ENCODE measurements at regions not wholly inside any gene's neighbourhood (a gene's known extent, or its start where the extent isn't known, plus 50 kb on each side); places are given as distances from the start of the nearest gene placed in this dataset.

GRCh38 chr4:22237155-22237751 is 278.6 kb downstream of the ADGRA3 start:
- Mint-ChIP-seq H3K36me3 (ENCODE audit: low read depth, unreplicated experiment) (no peaks in the 10 kb centered on the region), H3K4me3 (ENCODE audit: unreplicated experiment) (no peak overlapping the region), H3K27me3 (ENCODE audit: unreplicated experiment) (peaks cover 2% of the 10 kb centered on the region), H3K9me3 (ENCODE audit: unreplicated experiment) (no peaks in the 10 kb centered on the region), H3K27ac (ENCODE audit: unreplicated experiment) (no peak overlapping the region), H3K4me1 (ENCODE audit: unreplicated experiment) (peaks cover 12% of the 10 kb centered on the region)
- DNase-seq (ENCODE audit: low spot score) = peak; percentile 69
- TF ChIP-seq CTCF (IDR thresholded peaks at IDR 0.05; ENCODE audit: unreplicated experiment) = peak; percentile 83

- Mint-ChIP-seq H3K27ac (ENCODE audit: unreplicated experiment) (no peak overlapping the region), H3K4me3 (ENCODE audit: unreplicated experiment) (no peak overlapping the region)
- no peak for TF ChIP-seq CTCF (IDR thresholded peaks at IDR 0.05; ENCODE audit: unreplicated experiment)
Observed at GRCh38 chr4:22235698-22236097, 280.2 kb downstream of the ADGRA3 start.

GRCh38 chr4:22233230-22233629 is 282.6 kb downstream of the ADGRA3 start:
- H3K27me3 Mint-ChIP-seq (ENCODE audit: unreplicated experiment) = no peaks in the 10 kb centered on the region
- H3K27ac Mint-ChIP-seq (ENCODE audit: unreplicated experiment) = no peak overlapping the region
- H3K9me3 Mint-ChIP-seq (ENCODE audit: unreplicated experiment) = no peaks in the 10 kb centered on the region
- DNase-seq (ENCODE audit: low spot score) = no peak
- peaks cover 8% of the 10 kb centered on the region for H3K4me1 Mint-ChIP-seq (ENCODE audit: unreplicated experiment)
- no peak for TF ChIP-seq CTCF (IDR thresholded peaks at IDR 0.05; ENCODE audit: unreplicated experiment)
- H3K36me3 Mint-ChIP-seq (ENCODE audit: low read depth, unreplicated experiment) = no peaks in the 10 kb centered on the region
- no peak overlapping the region for H3K4me3 Mint-ChIP-seq (ENCODE audit: unreplicated experiment)

More at GRCh38 chr4:22235698-22236097, 280.2 kb downstream of the ADGRA3 start:
- no peak for DNase-seq (ENCODE audit: low spot score)
- Mint-ChIP-seq H3K36me3 (ENCODE audit: low read depth, unreplicated experiment) (no peaks in the 10 kb centered on the region), H3K27me3 (ENCODE audit: unreplicated experiment) (peaks cover 2% of the 10 kb centered on the region), H3K9me3 (ENCODE audit: unreplicated experiment) (no peaks in the 10 kb centered on the region), H3K4me1 (ENCODE audit: unreplicated experiment) (peaks cover 12% of the 10 kb centered on the region)

GRCh38 chr4:22220965-22221364 is 272.4 kb upstream of the KCNIP4 start:
- no peak for DNase-seq (ENCODE audit: low spot score)
- no peaks in the 10 kb centered on the region for H3K9me3 Mint-ChIP-seq (ENCODE audit: unreplicated experiment)
- H3K36me3 Mint-ChIP-seq (ENCODE audit: low read depth, unreplicated experiment) = no peaks in the 10 kb centered on the region
- no peaks in the 10 kb centered on the region for H3K4me1 Mint-ChIP-seq (ENCODE audit: unreplicated experiment)
- no peak overlapping the region for H3K4me3 Mint-ChIP-seq (ENCODE audit: unreplicated experiment)
- H3K27ac Mint-ChIP-seq (ENCODE audit: unreplicated experiment) = no peak overlapping the region
- no peaks in the 10 kb centered on the region for H3K27me3 Mint-ChIP-seq (ENCODE audit: unreplicated experiment)
- no peak for TF ChIP-seq CTCF (IDR thresholded peaks at IDR 0.05; ENCODE audit: unreplicated experiment)

GRCh38 chr4:22217480-22217879 is 268.9 kb upstream of the KCNIP4 start:
- no peaks in the 10 kb centered on the region for H3K27me3 Mint-ChIP-seq (ENCODE audit: unreplicated experiment)
- no peak overlapping the region for H3K27ac Mint-ChIP-seq (ENCODE audit: unreplicated experiment)
- no peak for DNase-seq (ENCODE audit: low spot score)
- H3K4me1 Mint-ChIP-seq (ENCODE audit: unreplicated experiment) = no peaks in the 10 kb centered on the region
- H3K36me3 Mint-ChIP-seq (ENCODE audit: low read depth, unreplicated experiment) = no peaks in the 10 kb centered on the region
- no peak for TF ChIP-seq CTCF (IDR thresholded peaks at IDR 0.05; ENCODE audit: unreplicated experiment)
- H3K9me3 Mint-ChIP-seq (ENCODE audit: unreplicated experiment) = no peaks in the 10 kb centered on the region
- no peak overlapping the region for H3K4me3 Mint-ChIP-seq (ENCODE audit: unreplicated experiment)

Measured in endothelial cell (in vitro differentiated cells).